HEK293T (cell line): ENCODE measurements at regions not wholly inside any gene's neighbourhood (a gene's known extent, or its start where the extent isn't known, plus 50 kb on each side); places are given as distances from the start of the nearest gene placed in this dataset.

Source experiments
- CTCF ChIA-PET: fragments of 350-600 bp; formaldehyde crosslinking; extraction: SDS; loops from one replicate; lab custom pipeline; 2021; ENCODE audit warnings: antibody characterized with exemption, inconsistent platforms; lab: Yijun Ruan, JAX
- POLR2A ChIA-PET: fragments of 350-600 bp; formaldehyde crosslinking; extraction: SDS; loops from one replicate; lab custom pipeline; 2020; ENCODE audit warnings: antibody characterized with exemption, inconsistent platforms; lab: Yijun Ruan, JAX
- DNase-seq: peaks from one replicate; pipeline ENCODE4 v3.0.0; 2012; ENCODE audit warnings: mixed read lengths; ENCODE audit errors: extremely low spot score
- ARNT ChIP-seq: fragments of 450-650 bp; IDR thresholded peaks from 2 replicates; pipeline ENCODE4 v1.6.1; 2017; ENCODE audit warnings: mild to moderate bottlenecking
- BHLHE40 ChIP-seq: fragments of 450-650 bp; IDR thresholded peaks from 2 replicates; pipeline ENCODE4 v1.6.1; 2016; ENCODE audit warnings: mild to moderate bottlenecking, moderate library complexity, borderline replicate concordance
- CTBP1 ChIP-seq: fragments of 450-650 bp; IDR thresholded peaks from 2 replicates; pipeline ENCODE4 v1.6.1; 2016; ENCODE audit warnings: borderline replicate concordance
- ELF4 ChIP-seq: fragments of 450-650 bp; IDR thresholded peaks from 2 replicates; pipeline ENCODE4 v1.6.1; 2017; ENCODE audit warnings: antibody characterized with exemption
- FOXA1 ChIP-seq: fragments of 450-650 bp; IDR thresholded peaks from 2 replicates; pipeline ENCODE4 v1.6.1; 2016; ENCODE audit warnings: mild to moderate bottlenecking
- FOXK2 ChIP-seq: fragments of 450-650 bp; IDR thresholded peaks from 2 replicates; pipeline ENCODE4 v1.6.1; 2016; ENCODE audit warnings: mild to moderate bottlenecking
- FOXM1 ChIP-seq: fragments of 450-650 bp; IDR thresholded peaks from 2 replicates; pipeline ENCODE4 v1.6.1; 2017; ENCODE audit warnings: mild to moderate bottlenecking, borderline replicate concordance
- HDGF ChIP-seq: fragments of 450-650 bp; IDR thresholded peaks from 2 replicates; pipeline ENCODE4 v1.6.1; 2017; ENCODE audit warnings: antibody characterized with exemption, borderline replicate concordance
- L3MBTL2 ChIP-seq: fragments of 450-650 bp; conservative IDR thresholded peaks from 2 replicates; pipeline ENCODE4 v1.6.1; 2016; ENCODE audit warnings: mild to moderate bottlenecking
- LEF1 ChIP-seq: fragments of 450-650 bp; IDR thresholded peaks from 2 replicates; pipeline ENCODE4 v1.6.1; 2017; ENCODE audit warnings: mild to moderate bottlenecking, borderline replicate concordance
- NFRKB ChIP-seq: fragments of 450-650 bp; IDR thresholded peaks from 2 replicates; pipeline ENCODE4 v1.6.1; 2016; ENCODE audit warnings: mild to moderate bottlenecking, moderate library complexity
- SP1 ChIP-seq: fragments of 450-650 bp; IDR thresholded peaks from 2 replicates; pipeline ENCODE4 v1.6.1; 2017
- SUZ12 ChIP-seq: fragments of 450-650 bp; IDR thresholded peaks from 2 replicates; pipeline ENCODE4 v1.6.1; 2016; ENCODE audit warnings: mild to moderate bottlenecking
- TARDBP ChIP-seq: fragments of 450-650 bp; IDR thresholded peaks from 2 replicates; pipeline ENCODE4 v1.6.1; 2016
- ZNF384 ChIP-seq: fragments of 450-650 bp; IDR thresholded peaks from 2 replicates; pipeline ENCODE4 v1.6.1; 2016
- TF ChIP-seq, protein P1 (sequence below): fragments of 450-650 bp; IDR thresholded peaks from 2 replicates; pipeline ENCODE4 v1.6.1; 2016

DNA sequence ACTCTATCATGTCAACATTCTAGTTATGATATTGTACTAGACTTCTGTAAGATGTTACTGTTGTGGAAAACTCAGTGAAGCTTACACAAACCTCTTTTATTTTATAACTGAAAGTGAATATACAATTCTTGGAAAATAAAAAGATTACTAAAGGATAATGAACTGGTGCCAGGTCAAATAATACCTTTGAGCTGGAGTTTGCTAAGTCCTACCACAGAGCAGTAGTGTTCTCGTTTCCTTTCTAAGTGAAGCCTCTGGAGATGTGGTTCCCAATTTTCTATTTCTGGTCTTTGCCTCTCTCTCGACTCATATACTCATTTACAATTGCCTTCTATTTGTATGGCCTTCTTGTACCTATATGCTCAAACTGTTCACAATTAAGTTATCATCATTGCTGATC lies 942.9 kb downstream of the SQOR start:
- TF ChIP-seq NFRKB: no peak
- no peak for TF ChIP-seq ZNF384
- TF ChIP-seq, protein P1, sequence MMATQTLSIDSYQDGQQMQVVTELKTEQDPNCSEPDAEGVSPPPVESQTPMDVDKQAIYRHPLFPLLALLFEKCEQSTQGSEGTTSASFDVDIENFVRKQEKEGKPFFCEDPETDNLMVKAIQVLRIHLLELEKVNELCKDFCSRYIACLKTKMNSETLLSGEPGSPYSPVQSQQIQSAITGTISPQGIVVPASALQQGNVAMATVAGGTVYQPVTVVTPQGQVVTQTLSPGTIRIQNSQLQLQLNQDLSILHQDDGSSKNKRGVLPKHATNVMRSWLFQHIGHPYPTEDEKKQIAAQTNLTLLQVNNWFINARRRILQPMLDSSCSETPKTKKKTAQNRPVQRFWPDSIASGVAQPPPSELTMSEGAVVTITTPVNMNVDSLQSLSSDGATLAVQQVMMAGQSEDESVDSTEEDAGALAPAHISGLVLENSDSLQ: no peak
- ChIA-PET POLR2A (no interaction called here), CTCF (no interaction called here)
- no peak for DNase-seq

DNA sequence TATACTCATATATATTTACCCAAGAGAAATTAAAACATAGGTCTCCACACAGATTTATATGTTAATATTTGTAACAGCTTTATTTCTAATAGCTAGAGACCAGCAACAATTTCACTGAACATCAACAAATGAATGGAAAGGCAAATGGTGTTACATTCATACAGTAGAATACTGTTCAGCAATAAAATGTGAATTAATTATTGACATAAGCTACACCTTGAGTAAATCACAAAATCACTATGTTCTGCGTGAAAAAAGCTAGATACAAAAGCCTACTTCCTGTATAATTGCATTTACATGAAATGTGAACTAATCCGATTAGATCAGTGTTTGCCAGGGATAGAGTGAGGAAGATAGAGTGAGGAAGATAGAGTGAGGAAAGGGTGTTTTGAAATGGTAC lies 945.7 kb downstream of the SQOR start:
- ChIA-PET CTCF (no interaction called here), POLR2A (no interaction called here)
- no peak for TF ChIP-seq ELF4
- no peak for TF ChIP-seq NFRKB
- no peak for TF ChIP-seq HDGF
- TF ChIP-seq L3MBTL2: no peak
- TF ChIP-seq CTBP1: no peak
- no peak for TF ChIP-seq SUZ12
- no peak for TF ChIP-seq TARDBP
- DNase-seq: no peak

DNA sequence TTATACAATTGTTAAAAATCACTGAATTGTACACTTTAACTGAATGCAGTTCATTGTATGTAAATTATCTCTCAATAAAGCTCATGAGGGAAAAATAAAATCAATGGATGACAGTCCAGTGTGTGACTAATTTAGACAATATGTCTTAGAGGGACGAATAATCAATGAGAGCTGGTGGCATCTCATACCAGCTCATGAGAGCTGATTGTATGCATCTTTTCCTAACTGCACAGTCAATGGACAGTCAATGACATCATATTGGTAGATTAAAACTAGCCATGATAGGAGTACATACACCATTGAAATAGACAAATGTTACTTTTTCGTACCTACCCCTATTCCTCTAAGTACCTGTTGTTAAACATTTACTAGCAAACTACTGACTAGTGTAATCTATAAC lies 946.1 kb downstream of the SQOR start:
- POLR2A ChIA-PET: no interaction called here

DNA sequence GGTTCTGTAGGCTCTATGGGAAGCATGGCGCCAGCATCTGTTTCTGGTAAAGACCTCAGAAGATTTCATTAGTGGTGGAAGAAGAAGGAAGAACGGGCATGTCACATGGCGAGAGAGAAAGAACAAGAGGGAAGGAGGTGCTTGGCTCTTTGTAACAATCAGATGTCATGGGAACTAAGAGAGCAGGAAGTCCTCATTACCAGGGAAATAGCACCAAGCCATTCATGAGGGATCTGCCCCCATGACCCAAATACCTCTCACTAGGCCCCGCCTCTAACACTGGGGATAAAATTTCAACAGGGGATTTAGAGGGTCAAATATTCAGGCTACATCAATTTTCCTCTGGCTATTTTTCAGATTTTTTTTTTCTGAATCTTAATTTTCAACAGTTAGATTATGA lies 954.3 kb downstream of the SQOR start:
- ChIA-PET CTCF (no interaction called here), POLR2A (no interaction called here)
- DNase-seq: no peak
- TF ChIP-seq FOXA1 (no peak), SP1 (no peak), SUZ12 (no peak), TARDBP (no peak), ELF4 (no peak), BHLHE40 (no peak)

More for the DNA sequence above, 946.1 kb downstream of the SQOR start:
- TF ChIP-seq ARNT (no peak), ELF4 (no peak), BHLHE40 (no peak), FOXK2 (no peak), TARDBP (no peak), SP1 (no peak), HDGF (no peak), FOXM1 (no peak), SUZ12 (no peak), CTBP1 (no peak)
- TF ChIP-seq, protein P1: no peak
- DNase-seq: no peak
- CTCF ChIA-PET: no interaction called here

DNA sequence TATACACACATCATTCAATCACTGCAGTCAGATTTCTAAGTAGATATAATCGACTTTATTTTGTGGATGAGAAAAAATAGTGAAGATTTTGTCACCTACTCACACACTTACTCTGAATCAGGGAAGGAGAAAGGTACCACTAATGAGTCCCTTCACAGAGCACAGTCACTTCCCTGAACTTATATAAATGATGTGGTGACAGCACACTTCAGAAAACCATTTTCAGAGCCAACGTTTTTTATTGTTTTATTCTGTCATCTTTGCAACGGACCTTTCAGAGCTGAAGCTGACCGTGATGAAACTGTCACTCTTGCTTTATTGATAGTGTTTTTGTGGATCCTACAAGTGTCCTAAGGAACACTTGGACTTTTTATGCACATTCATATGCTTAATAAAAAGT lies 956.6 kb downstream of the SQOR start:
- no peak for DNase-seq
- TF ChIP-seq HDGF: no peak
- POLR2A ChIA-PET: no interaction called here
- CTCF ChIA-PET: no interaction called here

- TF ChIP-seq L3MBTL2 (no peak), HDGF (no peak), BHLHE40 (no peak), FOXK2 (no peak), TARDBP (no peak), ARNT (no peak), SUZ12 (no peak), FOXM1 (no peak), NFRKB (no peak), ZNF384 (no peak), CTBP1 (no peak), ELF4 (no peak), SP1 (no peak), FOXA1 (no peak), LEF1 (no peak)
- TF ChIP-seq, protein P1: no peak
- DNase-seq: no peak
- ChIA-PET POLR2A (no interaction called here), CTCF (no interaction called here)
These were observed 960.2 kb downstream of the SQOR start for GRCh38 chr15:46595016-46595415.

DNA sequence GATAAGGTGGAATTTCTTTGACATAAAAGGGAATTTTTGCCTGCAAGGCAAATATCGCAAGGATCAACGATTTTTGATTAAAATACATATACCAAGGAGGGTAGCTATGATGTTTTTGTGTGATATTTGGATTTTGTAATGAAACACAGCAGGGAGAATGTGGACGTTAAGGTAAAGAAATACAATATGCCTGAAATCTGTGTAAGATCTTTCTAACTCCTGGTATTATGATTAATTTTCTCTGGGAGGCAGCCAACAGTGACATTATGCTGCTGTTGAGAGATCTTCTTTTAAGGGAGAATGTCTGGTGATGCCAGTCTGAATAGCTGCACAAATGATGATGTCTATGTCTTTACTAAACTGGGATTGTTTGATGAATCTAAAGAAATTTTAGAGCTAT lies 972.2 kb downstream of the SQOR start:
- ChIA-PET POLR2A (no interaction called here), CTCF (no interaction called here)
- TF ChIP-seq BHLHE40 (no peak), ZNF384 (no peak), FOXK2 (no peak), ELF4 (no peak), LEF1 (no peak), L3MBTL2 (no peak), NFRKB (no peak), FOXM1 (no peak), HDGF (no peak), CTBP1 (no peak), FOXA1 (no peak), SUZ12 (no peak)
- TF ChIP-seq, protein P1: no peak
- DNase-seq: no peak
